BLaER1 (cell line): ENCODE measurements at regions not wholly inside any gene's neighbourhood (a gene's known extent, or its start where the extent isn't known, plus 50 kb on each side); places are given as distances from the start of the nearest gene placed in this dataset.

Source experiments
- H3K27ac ChIP-seq: shearing (Covaris generic); formaldehyde crosslinking; 2 replicates; pipeline ENCODE4 v1.8.1; 2022
- H3K27me3 ChIP-seq: shearing (Covaris generic); formaldehyde crosslinking; 2 replicates; pipeline ENCODE4 v1.8.1; 2022
- H3K36me3 ChIP-seq: shearing (Covaris generic); formaldehyde crosslinking; 2 replicates; pipeline ENCODE4 v1.8.1; 2022
- H3K4me1 ChIP-seq: shearing (Covaris generic); formaldehyde crosslinking; 2 replicates; pipeline ENCODE4 v1.8.1; 2022
- H3K4me2 ChIP-seq: shearing (Covaris generic); formaldehyde crosslinking; 2 replicates; pipeline ENCODE4 v1.8.1; 2022
- H3K4me3 ChIP-seq: shearing (Covaris generic); formaldehyde crosslinking; 2 replicates; pipeline ENCODE4 v1.8.1; 2022
- H3K9ac ChIP-seq: shearing (Covaris generic); formaldehyde crosslinking; 2 replicates; pipeline ENCODE4 v1.8.1; 2022
- H3K9me3 ChIP-seq: shearing (Covaris generic); formaldehyde crosslinking; 2 replicates; pipeline ENCODE4 v1.8.1; 2022
- H4K20me1 ChIP-seq: shearing (Covaris generic); formaldehyde crosslinking; 2 replicates; pipeline ENCODE4 v1.8.1; 2022
- Cebpa-rat ChIP-seq: shearing (Covaris generic); IDR thresholded peaks from 2 replicates; pipeline ENCODE4 v1.8.1; 2022

DNA sequence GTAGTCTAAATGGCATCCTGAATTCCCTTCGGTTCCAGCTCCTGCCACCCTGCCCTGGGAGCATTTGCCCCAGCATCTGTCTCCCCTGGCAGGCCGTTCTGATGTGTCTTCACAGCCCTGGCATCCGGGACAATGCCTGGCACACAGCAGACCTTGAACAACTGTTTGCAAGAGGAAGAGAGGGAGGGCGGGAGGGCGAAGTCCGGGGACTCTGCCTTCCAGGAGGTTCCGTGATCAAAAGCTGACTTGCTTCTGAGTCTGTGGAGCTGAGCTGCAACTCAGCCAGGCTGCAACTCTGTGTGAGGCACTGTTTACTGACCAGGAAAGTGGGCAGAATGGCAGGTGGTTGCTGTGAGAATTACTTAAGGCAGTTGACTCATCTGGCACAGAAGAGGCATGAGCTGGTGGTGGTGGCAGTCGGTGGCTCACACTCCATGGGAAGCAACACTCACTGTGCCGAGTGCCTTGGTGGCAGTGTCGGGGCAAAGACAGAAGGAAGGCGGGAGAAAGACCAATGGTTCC, 61.1 kb upstream of the DLK1 start:
- no peak overlapping the region for H3K4me3 ChIP-seq
- H3K4me1 ChIP-seq: peaks cover 5% of the 10 kb centered on the region
- H3K9ac ChIP-seq: no peak overlapping the region
- no peaks in the 10 kb centered on the region for H3K9me3 ChIP-seq
- H3K27me3 ChIP-seq: no peaks in the 10 kb centered on the region
- H4K20me1 ChIP-seq: no peaks in the 10 kb centered on the region
- no peak overlapping the region for H3K27ac ChIP-seq
- TF ChIP-seq Cebpa-rat: no peak
- H3K4me2 ChIP-seq: no peak overlapping the region
- no peaks in the 10 kb centered on the region for H3K36me3 ChIP-seq

DNA sequence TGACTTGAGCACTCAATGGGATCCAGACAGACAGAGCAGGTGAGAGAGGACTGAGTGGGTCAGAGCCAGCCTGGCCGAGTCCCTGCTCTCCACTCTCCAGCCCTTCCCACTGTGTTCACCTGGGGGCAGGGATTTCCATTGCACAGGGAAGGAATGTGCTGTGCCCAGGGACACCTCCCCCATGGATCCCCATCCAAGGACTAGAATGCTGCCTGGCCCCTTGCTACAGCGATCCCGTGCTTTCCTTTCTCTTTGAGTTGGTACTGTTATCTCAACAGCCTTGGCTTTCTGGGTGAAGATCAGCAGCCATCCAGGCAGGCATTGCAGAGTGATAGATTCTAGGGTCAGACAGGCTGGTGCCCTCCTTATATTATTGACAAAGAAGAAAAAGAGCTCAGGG, 60.3 kb upstream of the DLK1 start:
- Histone ChIP-seq H3K4me3 (no peak overlapping the region), H3K9ac (no peak overlapping the region), H3K9me3 (no peaks in the 10 kb centered on the region), H3K4me2 (no peak overlapping the region), H3K27me3 (no peaks in the 10 kb centered on the region), H3K27ac (no peak overlapping the region), H3K36me3 (no peaks in the 10 kb centered on the region), H4K20me1 (no peaks in the 10 kb centered on the region), H3K4me1 (peaks cover 5% of the 10 kb centered on the region)
- TF ChIP-seq Cebpa-rat: no peak

DNA sequence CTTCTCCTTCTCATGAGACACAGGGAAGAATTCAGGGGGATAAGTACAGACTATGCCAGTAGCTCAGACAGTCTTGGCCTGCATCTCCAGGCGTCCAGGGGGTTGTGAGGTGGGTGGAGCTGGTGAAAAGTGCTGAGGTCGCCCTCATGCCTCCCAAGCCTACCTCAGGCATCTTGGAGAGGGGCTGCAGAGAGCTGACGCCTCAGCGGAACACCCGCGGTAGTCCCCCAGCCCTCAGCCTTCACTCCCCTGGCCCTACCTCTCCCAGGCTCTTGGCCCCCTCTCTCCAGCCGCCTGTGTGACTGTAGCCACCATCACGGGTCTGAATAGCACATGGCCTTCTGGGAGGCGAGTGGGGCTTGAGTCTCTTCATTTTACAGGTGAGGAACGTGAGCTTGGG, 59.8 kb upstream of the DLK1 start:
- H3K4me1 ChIP-seq: peaks cover 5% of the 10 kb centered on the region
- no peaks in the 10 kb centered on the region for H3K36me3 ChIP-seq
- H4K20me1 ChIP-seq: no peaks in the 10 kb centered on the region
- no peaks in the 10 kb centered on the region for H3K9me3 ChIP-seq
- no peak overlapping the region for H3K9ac ChIP-seq
- no peak overlapping the region for H3K4me2 ChIP-seq
- TF ChIP-seq Cebpa-rat: no peak
- no peak overlapping the region for H3K27ac ChIP-seq
- no peak overlapping the region for H3K4me3 ChIP-seq
- no peaks in the 10 kb centered on the region for H3K27me3 ChIP-seq

DNA sequence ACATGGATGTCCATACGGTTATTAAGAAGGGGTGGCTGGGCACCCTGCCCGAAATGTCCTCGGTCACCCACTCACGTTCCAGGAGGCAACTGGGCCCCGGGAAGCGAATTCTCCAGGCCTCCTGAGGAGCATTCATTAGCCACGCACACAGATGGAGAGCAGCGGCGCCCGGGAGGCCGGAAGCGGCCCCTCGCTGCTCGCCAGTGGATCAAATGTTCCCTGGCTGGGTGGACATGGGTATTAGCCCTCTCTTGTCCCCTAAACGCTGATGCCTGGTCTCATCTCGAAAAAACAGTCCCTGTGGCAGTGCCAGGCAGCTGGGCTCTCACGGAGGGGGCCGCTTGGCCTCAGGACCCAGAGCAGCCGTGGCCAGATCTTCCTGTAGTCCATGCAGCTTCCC, 59.0 kb upstream of the DLK1 start:
- no peak for TF ChIP-seq Cebpa-rat

DNA sequence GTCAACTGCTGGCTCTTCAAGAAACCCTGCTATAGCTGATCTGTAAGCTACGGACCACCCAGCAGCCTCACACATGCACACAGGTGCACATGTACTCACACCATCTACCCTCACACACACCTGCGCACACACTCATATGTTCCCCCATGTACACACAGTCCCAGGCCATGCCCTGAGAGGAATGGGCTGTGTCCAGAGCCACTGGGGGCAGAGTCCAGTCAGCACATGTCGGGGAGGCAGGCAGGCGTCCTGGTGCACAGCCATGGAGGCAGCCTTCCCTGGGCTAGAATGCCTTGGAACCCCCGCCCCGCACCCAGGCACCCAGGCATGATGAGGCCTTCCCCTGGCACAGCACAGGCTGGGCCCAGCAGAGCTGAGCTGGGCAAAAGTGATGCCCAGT, 58.3 kb upstream of the DLK1 start:
- Histone ChIP-seq H3K4me1 (peaks cover 11% of the 10 kb centered on the region), H3K4me3 (no peak overlapping the region), H3K27me3 (peaks cover 6% of the 10 kb centered on the region; the same call in 1 of the 2 replicates), H3K9me3 (no peaks in the 10 kb centered on the region), H3K36me3 (no peaks in the 10 kb centered on the region), H3K4me2 (no peak overlapping the region), H4K20me1 (no peaks in the 10 kb centered on the region), H3K9ac (no peak overlapping the region), H3K27ac (no peak overlapping the region)
- no peak for TF ChIP-seq Cebpa-rat

More for the DNA sequence above, 59.0 kb upstream of the DLK1 start:
- H3K9me3 ChIP-seq: no peaks in the 10 kb centered on the region
- no peaks in the 10 kb centered on the region for H4K20me1 ChIP-seq
- no peak overlapping the region for H3K27ac ChIP-seq
- H3K4me2 ChIP-seq: no peak overlapping the region
- H3K4me1 ChIP-seq: peaks cover 9% of the 10 kb centered on the region
- no peak overlapping the region for H3K4me3 ChIP-seq
- H3K9ac ChIP-seq: no peak overlapping the region
- H3K27me3 ChIP-seq: no peaks in the 10 kb centered on the region
- H3K36me3 ChIP-seq: no peaks in the 10 kb centered on the region

GRCh38 chr14:100669011-100669412, 57.7 kb upstream of the DLK1 start:
- H3K36me3 ChIP-seq: no peaks in the 10 kb centered on the region
- H3K27ac ChIP-seq: no peak overlapping the region
- H3K4me3 ChIP-seq: no peak overlapping the region
- TF ChIP-seq Cebpa-rat: no peak
- H3K27me3 ChIP-seq: peaks cover 13% of the 10 kb centered on the region; the same call in 1 of the 2 replicates
- no peak overlapping the region for H3K9ac ChIP-seq
- no peaks in the 10 kb centered on the region for H4K20me1 ChIP-seq
- H3K9me3 ChIP-seq: no peaks in the 10 kb centered on the region
- peaks cover 17% of the 10 kb centered on the region for H3K4me1 ChIP-seq
- no peak overlapping the region for H3K4me2 ChIP-seq

DNA sequence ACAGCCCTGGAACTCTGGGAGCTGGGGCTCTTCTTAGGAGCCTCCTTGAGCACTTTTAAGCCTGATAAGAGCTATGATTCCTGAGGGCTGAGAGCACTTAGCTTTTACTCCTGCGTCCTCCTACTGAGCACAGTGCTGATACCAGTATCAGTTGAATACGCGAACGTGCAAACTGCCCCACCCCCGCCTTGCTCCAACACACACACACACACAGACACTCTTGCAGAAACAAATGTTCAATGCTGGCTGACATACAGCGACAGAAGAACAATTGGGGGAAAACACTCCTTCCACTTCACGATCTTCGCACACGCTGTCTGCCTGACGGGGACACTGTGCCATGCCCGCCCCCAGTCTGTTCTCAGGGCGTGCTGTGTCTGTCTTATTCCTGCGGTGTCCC, 57.2 kb upstream of the DLK1 start:
- no peak overlapping the region for H3K9ac ChIP-seq
- H3K27ac ChIP-seq: no peak overlapping the region
- peaks cover 17% of the 10 kb centered on the region for H3K4me1 ChIP-seq
- H3K4me3 ChIP-seq: no peak overlapping the region
- H3K4me2 ChIP-seq: no peak overlapping the region
- peaks cover 17% of the 10 kb centered on the region; the same call in 1 of the 2 replicates for H3K27me3 ChIP-seq
- TF ChIP-seq Cebpa-rat: no peak
- H3K9me3 ChIP-seq: no peaks in the 10 kb centered on the region
- H4K20me1 ChIP-seq: no peaks in the 10 kb centered on the region
- no peaks in the 10 kb centered on the region for H3K36me3 ChIP-seq

DNA sequence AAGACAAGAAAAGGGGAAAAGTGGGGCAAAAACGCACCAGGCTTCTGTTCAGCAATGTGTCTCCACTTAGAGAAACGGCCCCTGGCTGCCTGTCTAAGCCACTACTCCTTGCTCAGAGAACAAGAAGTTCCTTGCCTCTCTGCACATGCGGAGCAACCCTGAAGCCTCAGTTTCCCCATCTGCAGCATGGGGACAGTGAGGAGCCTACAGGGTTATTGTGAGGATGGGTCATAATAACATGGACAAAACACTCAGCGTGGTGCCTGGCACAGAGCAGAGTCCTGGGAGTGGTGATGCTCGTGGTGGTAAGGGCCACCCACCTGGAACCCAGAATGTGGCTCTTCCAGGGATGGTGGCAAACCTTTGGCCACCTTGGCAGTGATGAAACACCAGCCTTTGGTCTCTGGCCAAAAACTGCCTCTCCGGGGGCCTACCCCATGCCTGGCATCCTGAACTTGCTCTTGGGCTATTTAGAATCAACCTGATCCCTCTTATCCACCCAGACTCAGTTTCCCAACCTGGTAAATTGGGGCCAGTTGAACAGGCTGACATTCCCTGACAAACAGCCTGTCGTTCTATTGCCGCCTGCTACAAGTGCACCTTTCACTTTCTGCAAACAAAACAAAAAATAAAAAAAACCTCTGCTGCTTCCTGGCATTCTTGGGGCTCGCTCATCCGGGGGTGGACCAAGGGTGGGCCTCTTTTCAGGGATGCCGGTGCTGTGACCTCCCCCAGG, 56.5 kb upstream of the DLK1 start:
- Histone ChIP-seq H3K36me3 (no peaks in the 10 kb centered on the region), H3K4me1 (peaks cover 17% of the 10 kb centered on the region), H3K4me3 (no peak overlapping the region), H4K20me1 (no peaks in the 10 kb centered on the region), H3K9ac (no peak overlapping the region), H3K27ac (no peak overlapping the region), H3K27me3 (peaks cover 17% of the 10 kb centered on the region; the same call in 1 of the 2 replicates), H3K4me2 (no peak overlapping the region), H3K9me3 (no peaks in the 10 kb centered on the region)
- TF ChIP-seq Cebpa-rat: no peak

DNA sequence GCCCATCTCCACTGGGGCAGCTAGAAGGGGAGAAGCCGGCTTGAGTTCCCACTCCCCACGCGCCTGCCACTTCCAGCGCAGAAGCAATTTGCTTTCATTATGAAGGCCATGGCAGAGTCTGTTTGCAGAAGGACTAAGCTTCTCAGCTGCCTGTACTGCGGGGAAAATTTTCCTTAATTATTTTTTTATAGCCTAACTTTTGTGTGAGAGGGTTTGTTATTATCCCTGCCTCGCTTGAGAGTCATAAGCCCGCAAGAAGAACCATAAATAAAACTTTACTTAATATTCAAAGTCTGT, 56.0 kb upstream of the DLK1 start:
- H3K9ac ChIP-seq: no peak overlapping the region
- H4K20me1 ChIP-seq: no peaks in the 10 kb centered on the region
- no peak overlapping the region for H3K27ac ChIP-seq
- H3K9me3 ChIP-seq: no peaks in the 10 kb centered on the region
- H3K27me3 ChIP-seq: peaks cover 17% of the 10 kb centered on the region; the same call in 1 of the 2 replicates
- no peak overlapping the region for H3K4me2 ChIP-seq
- no peak for TF ChIP-seq Cebpa-rat
- no peak overlapping the region for H3K4me3 ChIP-seq
- H3K4me1 ChIP-seq: peaks cover 17% of the 10 kb centered on the region
- H3K36me3 ChIP-seq: no peaks in the 10 kb centered on the region

DNA sequence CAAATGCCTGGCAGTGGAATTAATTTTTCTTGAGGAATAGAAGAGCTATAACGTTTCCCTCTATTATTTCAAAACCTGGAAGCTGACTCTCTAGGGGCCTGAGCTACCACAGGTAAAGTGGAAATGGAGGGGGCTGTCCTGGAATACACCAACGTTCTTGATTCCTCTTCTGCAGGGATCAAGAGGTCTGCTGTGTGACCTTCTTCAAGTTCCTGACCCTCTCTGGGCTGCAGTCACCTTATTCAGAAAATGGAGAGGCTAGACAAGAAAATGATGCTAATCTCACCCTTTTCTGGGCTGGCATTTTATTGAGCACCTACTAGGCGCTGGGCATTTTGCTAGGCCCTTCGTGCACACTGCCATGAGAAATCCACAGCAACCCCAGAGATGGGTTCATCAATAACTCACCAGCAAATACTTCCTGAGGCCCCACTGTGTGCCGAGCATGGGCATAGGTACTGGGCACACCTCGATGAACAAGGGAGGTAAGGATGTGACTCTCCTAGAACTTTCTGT, 55.2 kb upstream of the DLK1 start:
- H3K4me3 ChIP-seq: no peak overlapping the region
- H3K9me3 ChIP-seq: no peaks in the 10 kb centered on the region
- H4K20me1 ChIP-seq: no peaks in the 10 kb centered on the region
- H3K9ac ChIP-seq: no peak overlapping the region
- peaks cover 17% of the 10 kb centered on the region for H3K4me1 ChIP-seq
- H3K27me3 ChIP-seq: peaks cover 17% of the 10 kb centered on the region; the same call in 1 of the 2 replicates
- no peaks in the 10 kb centered on the region for H3K36me3 ChIP-seq
- no peak overlapping the region for H3K4me2 ChIP-seq
- H3K27ac ChIP-seq: no peak overlapping the region
- no peak for TF ChIP-seq Cebpa-rat
